Bronchial epithelial cell (primary cell): ENCODE measurements at regions not wholly inside any gene's neighbourhood (a gene's known extent, or its start where the extent isn't known, plus 50 kb on each side); places are given as distances from the start of the nearest gene placed in this dataset.
A peak's percentile ranks its signal among the peaks of the same experiment; 100 is the strongest.
"Not testable (repeated sequence)": the region's sequence is repeated elsewhere in the genome, so short reads cannot be mapped to it uniquely, and the experiment has no call there.

ENCODE experiments used
- DNase-seq: peaks from one replicate; pipeline ENCODE4 v3.0.0-alpha.2; 2010; ENCODE audit warnings: low read depth
- FAIRE-seq: peaks from 2 replicates; lab custom pipeline; 2011; peaks lifted over from hg19 to GRCh38; lab: Jason Lieb, UNC
- H3K27me3 ChIP-seq: 2 replicates; pipeline ENCODE4 v1.5.1; 2011; ENCODE audit warnings: low read length; ENCODE audit not compliant: control insufficient read depth, insufficient read depth
- H3K36me3 ChIP-seq: 2 replicates; pipeline ENCODE4 v1.5.1; 2011; ENCODE audit warnings: low read length; ENCODE audit not compliant: control insufficient read depth, insufficient read depth
- H3K4me3 ChIP-seq: 2 replicates; pipeline ENCODE4 v1.5.1; 2011; ENCODE audit warnings: mild to moderate bottlenecking, low read depth, low read length, control low read depth
- TF ChIP-seq, protein P1 (sequence below): IDR thresholded peaks from 2 replicates; pipeline ENCODE4 v1.5.1; 2011; ENCODE audit warnings: mild to moderate bottlenecking, moderate library complexity, low read length, control low read depth, inconsistent platforms; ENCODE audit not compliant: insufficient read depth, severe bottlenecking

DNA sequence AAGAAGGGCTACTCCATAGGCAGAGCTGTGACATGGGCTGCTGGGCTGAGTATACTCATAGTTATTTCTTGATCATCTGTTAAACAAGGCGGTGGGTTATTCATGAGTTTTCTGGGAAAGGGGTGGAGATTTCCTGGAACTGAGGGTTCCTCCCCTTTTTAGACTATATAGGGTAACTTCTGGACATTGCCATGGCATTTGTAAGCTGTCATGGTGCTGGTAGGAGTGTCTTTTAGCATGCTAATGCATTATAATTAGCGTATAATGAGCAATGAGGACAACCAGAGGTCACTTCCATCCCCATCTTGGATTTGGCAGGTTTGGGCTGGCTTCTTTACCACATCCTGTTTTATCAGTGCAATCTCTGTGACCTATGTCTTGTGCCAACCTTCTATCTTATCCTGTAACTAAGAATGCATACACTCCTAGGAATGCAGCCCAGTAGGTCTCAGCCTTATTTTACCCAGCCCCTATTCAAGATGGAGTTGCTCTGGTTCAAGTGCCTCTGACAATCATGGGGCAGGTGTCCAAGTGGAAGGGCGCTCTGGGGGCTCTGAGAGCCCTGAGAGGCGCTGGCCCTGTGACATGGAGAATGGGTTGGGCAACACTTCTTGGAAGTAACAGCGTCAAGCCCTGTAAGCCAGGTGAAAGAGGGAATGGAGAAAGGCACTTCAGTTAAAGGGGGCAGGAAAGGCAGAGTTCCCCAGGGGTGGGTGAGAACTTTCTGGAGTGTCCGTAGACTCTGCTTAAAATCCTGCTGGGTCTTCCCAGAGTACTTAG, 354.2 kb upstream of the SULF2 start:
- DNase-seq = peak; percentile 88

DNA sequence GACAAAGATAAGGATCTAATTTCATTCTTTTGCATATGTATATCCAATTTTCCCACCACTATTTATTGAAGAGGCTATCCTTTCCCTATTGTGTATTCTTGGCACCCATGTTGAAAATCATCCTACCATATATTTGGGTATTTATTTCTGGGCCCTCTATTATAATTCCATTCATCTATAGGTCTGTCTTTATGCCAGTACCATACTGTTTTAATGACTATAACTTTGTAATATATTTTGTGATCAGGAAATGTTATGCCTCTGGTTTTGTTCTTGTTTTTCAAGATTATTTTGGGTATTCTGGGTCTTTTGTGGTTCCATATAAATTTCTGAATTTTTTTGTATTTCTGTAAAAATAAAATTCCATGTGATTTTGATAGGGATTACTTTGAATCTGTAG, 347.6 kb upstream of the SULF2 start:
- no peak for DNase-seq
- H3K36me3 ChIP-seq = no peaks in the 10 kb centered on the region
- H3K4me3 ChIP-seq = no peak overlapping the region
- TF ChIP-seq, protein P1, sequence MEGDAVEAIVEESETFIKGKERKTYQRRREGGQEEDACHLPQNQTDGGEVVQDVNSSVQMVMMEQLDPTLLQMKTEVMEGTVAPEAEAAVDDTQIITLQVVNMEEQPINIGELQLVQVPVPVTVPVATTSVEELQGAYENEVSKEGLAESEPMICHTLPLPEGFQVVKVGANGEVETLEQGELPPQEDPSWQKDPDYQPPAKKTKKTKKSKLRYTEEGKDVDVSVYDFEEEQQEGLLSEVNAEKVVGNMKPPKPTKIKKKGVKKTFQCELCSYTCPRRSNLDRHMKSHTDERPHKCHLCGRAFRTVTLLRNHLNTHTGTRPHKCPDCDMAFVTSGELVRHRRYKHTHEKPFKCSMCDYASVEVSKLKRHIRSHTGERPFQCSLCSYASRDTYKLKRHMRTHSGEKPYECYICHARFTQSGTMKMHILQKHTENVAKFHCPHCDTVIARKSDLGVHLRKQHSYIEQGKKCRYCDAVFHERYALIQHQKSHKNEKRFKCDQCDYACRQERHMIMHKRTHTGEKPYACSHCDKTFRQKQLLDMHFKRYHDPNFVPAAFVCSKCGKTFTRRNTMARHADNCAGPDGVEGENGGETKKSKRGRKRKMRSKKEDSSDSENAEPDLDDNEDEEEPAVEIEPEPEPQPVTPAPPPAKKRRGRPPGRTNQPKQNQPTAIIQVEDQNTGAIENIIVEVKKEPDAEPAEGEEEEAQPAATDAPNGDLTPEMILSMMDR = no peak
- no peak for FAIRE-seq
- no peaks in the 10 kb centered on the region for H3K27me3 ChIP-seq

More for the DNA sequence above, 354.2 kb upstream of the SULF2 start:
- Histone ChIP-seq H3K36me3 (no peaks in the 10 kb centered on the region), H3K27me3 (no peaks in the 10 kb centered on the region), H3K4me3 (no peak overlapping the region)
- TF ChIP-seq, protein P1 = no peak
- no peak for FAIRE-seq

DNA sequence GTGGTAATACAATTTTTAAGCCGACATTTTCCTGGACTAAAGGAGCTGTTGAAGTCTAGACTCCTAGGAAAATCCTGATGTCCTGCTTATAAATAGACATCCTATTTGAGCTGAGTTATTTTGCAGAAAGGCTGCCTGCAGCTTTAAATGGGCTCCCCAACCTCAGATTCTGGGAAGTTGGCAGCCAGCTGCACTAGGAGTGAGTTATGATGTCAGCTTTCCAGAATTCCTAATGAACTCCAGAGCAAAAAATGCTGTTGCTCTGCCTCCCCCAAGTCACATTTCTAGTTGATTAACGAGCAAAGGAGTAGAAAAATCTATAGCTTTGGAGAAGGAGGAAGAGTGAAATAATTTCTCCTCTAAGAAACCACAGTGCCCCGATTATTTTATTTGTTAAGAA, 346.3 kb upstream of the SULF2 start:
- FAIRE-seq (no peak), DNase-seq (no peak)
- no peaks in the 10 kb centered on the region for H3K36me3 ChIP-seq
- no peaks in the 10 kb centered on the region for H3K27me3 ChIP-seq
- no peak overlapping the region for H3K4me3 ChIP-seq
- TF ChIP-seq, protein P1 = no peak

DNA sequence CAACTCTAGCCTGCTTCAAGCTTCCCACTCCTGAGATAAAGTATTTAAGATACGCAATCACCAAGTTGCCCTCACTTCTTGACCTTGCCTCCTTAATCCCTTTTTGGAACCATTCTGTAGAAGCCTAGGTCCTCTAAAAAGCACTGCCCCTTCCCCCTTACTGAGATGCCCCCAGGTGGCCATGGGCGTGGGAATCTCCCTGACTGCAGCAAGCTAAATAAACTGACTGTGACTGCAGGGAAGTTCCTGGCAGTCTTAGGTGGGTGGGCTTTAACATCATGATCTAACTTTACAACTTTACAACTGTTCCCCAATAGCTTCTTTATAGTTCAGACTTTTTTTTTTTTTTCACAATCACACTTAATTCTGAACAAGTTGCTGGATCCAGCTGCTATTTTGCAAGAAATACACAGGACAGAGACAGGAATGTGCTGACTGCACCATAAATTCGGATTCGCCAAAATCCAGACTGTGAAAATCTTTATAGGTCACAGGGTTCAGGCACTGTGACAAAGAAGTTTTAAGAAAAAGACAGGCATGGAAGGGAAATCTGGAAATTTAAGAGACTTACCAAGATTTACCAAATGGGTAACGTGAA, 344.2 kb upstream of the SULF2 start:
- FAIRE-seq = no peak

DNA sequence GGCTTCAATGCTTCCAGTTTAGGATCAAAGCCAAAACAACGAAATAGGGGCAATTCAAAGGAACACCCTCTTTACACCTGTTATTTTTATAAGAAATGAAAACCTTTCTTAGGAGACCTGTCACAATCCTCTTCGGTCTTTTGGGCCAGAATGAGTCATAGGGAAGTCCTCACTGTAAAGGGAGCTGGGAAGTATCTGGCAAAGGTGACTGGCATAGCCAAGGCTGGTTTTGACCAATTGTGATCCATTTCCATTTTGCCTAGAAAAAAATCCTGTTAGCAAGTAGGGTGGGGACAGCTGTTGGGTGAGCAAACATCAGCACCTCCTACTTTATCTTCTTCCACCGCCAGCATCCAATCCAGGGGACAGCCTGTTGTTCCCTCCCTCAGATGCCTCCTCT, 343.2 kb upstream of the SULF2 start:
- DNase-seq (peak; percentile 54), FAIRE-seq (no peak)
- TF ChIP-seq, protein P1 = no peak
- Histone ChIP-seq H3K36me3 (no peaks in the 10 kb centered on the region), H3K4me3 (no peak overlapping the region), H3K27me3 (no peaks in the 10 kb centered on the region)

More for the DNA sequence above, 344.2 kb upstream of the SULF2 start:
- Histone ChIP-seq H3K27me3 (no peaks in the 10 kb centered on the region), H3K4me3 (no peak overlapping the region), H3K36me3 (no peaks in the 10 kb centered on the region)
- DNase-seq = no peak
- TF ChIP-seq, protein P1 = no peak

DNA sequence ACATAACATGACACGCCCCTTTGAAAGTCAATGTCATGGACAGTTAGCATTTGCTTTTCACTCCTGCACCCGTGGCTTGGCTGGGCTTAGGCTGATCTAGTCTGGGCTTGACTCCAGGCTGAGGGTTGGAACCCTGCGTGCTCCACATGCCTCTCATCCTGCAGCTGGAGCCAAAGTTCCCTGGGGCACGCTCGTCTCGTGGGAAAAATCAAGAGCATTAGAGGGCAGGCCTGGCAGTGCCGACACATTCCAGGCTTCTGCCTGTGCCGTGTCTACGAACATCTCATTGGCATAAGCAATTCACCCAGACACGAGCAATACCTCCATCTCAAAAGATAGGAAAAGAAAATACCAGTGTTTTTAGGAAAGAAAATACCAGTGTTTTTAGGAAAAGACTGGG, 342.7 kb upstream of the SULF2 start:
- peak; percentile 57 for DNase-seq
- H3K4me3 ChIP-seq, FAIRE-seq, H3K27me3 ChIP-seq, H3K36me3 ChIP-seq: not testable (repeated sequence)

DNA sequence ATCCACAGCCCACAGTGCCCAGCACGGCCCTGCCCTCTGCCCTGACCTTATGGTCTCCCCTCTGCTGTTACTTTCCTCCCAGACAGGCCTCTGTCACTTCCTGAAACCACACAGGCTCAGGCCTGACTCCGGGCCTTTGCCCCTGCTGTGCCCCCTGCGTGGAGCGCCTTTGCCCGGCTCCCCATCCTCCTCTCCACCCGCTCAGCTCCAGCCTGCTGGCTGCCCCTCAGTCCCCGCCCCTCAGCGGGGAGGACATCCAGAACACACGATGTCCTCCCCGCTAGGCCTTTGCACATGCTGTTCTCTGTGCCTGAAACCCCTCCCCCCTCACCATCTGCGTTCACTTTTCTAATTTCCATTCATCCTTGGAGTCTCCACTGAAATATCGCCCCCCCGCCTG, 341.9 kb upstream of the SULF2 start:
- DNase-seq, FAIRE-seq, H3K4me3 ChIP-seq, H3K27me3 ChIP-seq, H3K36me3 ChIP-seq: not testable (repeated sequence)
